ENCODE measurements at regions not wholly inside any gene's neighbourhood (a gene's known extent, or its start where the extent isn't known, plus 50 kb on each side); places are given as distances from the start of the nearest gene placed in this dataset.

- no peak for DNase-seq
- no peaks in the 10 kb centered on the region for H3K4me1 Mint-ChIP-seq (ENCODE audit: low read depth, unreplicated experiment)
- H3K9me3 Mint-ChIP-seq (ENCODE audit: low read depth, unreplicated experiment), result no peaks in the 10 kb centered on the region
- no peaks in the 10 kb centered on the region for H3K27me3 Mint-ChIP-seq (ENCODE audit: unreplicated experiment)
- no TSS peak for BruUV-seq (replicated peaks)
- no peak overlapping the region for H3K27ac Mint-ChIP-seq (ENCODE audit: unreplicated experiment)
- intact Hi-C loops (cut with micrococcal nuclease; ENCODE audit: unreplicated experiment), result no loop called here
- no peak overlapping the region for H3K4me3 Mint-ChIP-seq (ENCODE audit: low read depth, unreplicated experiment)
- TF ChIP-seq, protein P1, sequence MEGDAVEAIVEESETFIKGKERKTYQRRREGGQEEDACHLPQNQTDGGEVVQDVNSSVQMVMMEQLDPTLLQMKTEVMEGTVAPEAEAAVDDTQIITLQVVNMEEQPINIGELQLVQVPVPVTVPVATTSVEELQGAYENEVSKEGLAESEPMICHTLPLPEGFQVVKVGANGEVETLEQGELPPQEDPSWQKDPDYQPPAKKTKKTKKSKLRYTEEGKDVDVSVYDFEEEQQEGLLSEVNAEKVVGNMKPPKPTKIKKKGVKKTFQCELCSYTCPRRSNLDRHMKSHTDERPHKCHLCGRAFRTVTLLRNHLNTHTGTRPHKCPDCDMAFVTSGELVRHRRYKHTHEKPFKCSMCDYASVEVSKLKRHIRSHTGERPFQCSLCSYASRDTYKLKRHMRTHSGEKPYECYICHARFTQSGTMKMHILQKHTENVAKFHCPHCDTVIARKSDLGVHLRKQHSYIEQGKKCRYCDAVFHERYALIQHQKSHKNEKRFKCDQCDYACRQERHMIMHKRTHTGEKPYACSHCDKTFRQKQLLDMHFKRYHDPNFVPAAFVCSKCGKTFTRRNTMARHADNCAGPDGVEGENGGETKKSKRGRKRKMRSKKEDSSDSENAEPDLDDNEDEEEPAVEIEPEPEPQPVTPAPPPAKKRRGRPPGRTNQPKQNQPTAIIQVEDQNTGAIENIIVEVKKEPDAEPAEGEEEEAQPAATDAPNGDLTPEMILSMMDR (IDR thresholded peaks at IDR 0.05; ENCODE audit: unreplicated experiment), result no peak
- no peaks in the 10 kb centered on the region for H3K36me3 Mint-ChIP-seq (ENCODE audit: insufficient read depth, unreplicated experiment)
- CTCF ChIA-PET, result no interaction called here
Measured at GRCh38 chr9:3682186-3682585, 156.4 kb upstream of the RFX3 start.

DNA sequence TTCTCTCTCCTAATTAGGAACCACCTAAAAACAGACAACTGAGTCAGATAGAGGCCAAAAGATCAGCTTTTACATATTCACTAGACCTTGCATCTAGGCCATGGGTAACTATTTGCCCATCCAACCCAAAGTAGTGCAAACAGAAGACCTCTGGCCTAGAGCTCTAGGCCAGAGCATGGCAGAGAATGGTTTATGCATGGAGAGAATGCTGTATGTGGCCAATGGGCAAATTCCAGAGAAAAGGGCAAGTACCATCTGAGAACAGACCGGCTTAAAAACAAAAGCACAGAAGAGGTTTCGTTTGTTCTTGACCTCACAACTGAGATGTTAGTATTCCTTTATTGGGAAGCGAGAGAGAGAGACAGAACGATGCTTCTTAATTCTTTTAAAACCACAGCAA is 151.7 kb upstream of the RFX3 start:
- intact Hi-C loops (cut with micrococcal nuclease; ENCODE audit: unreplicated experiment), result no loop called here
- no TSS peak for BruUV-seq (replicated peaks)

GRCh38 chr9:3676766-3677165 is 151.0 kb upstream of the RFX3 start:
- DNase-seq, result no peak
- TF ChIP-seq, protein P1 (IDR thresholded peaks at IDR 0.05; ENCODE audit: unreplicated experiment), result no peak
- Mint-ChIP-seq H3K9me3 (ENCODE audit: low read depth, unreplicated experiment) (no peaks in the 10 kb centered on the region), H3K36me3 (ENCODE audit: insufficient read depth, unreplicated experiment) (no peaks in the 10 kb centered on the region), H3K4me3 (ENCODE audit: low read depth, unreplicated experiment) (no peak overlapping the region), H3K27ac (ENCODE audit: unreplicated experiment) (no peak overlapping the region), H3K4me1 (ENCODE audit: low read depth, unreplicated experiment) (no peaks in the 10 kb centered on the region), H3K27me3 (ENCODE audit: unreplicated experiment) (no peaks in the 10 kb centered on the region)
- CTCF ChIA-PET, result no interaction called here
- intact Hi-C loops (cut with micrococcal nuclease; ENCODE audit: unreplicated experiment), result no loop called here
- no TSS peak for BruUV-seq (replicated peaks)

More for the DNA sequence above, 151.7 kb upstream of the RFX3 start:
- Mint-ChIP-seq H3K9me3 (ENCODE audit: low read depth, unreplicated experiment) (no peaks in the 10 kb centered on the region), H3K4me3 (ENCODE audit: low read depth, unreplicated experiment) (no peak overlapping the region), H3K27ac (ENCODE audit: unreplicated experiment) (no peak overlapping the region), H3K4me1 (ENCODE audit: low read depth, unreplicated experiment) (no peaks in the 10 kb centered on the region), H3K36me3 (ENCODE audit: insufficient read depth, unreplicated experiment) (no peaks in the 10 kb centered on the region), H3K27me3 (ENCODE audit: unreplicated experiment) (no peaks in the 10 kb centered on the region)
- CTCF ChIA-PET, result interaction anchor here (0.7 kb wide), 1 partner anchor 82 kb away, joined by 4 read pairs; no protein-coding TSS in a partner anchor
- TF ChIP-seq, protein P1 (IDR thresholded peaks at IDR 0.05; ENCODE audit: unreplicated experiment), result no peak
- DNase-seq, result no peak

GRCh38 chr9:3675946-3676345 is 150.1 kb upstream of the RFX3 start:
- no peaks in the 10 kb centered on the region for H3K36me3 Mint-ChIP-seq (ENCODE audit: insufficient read depth, unreplicated experiment)
- DNase-seq, result no peak
- H3K4me1 Mint-ChIP-seq (ENCODE audit: low read depth, unreplicated experiment), result no peaks in the 10 kb centered on the region
- H3K9me3 Mint-ChIP-seq (ENCODE audit: low read depth, unreplicated experiment), result no peaks in the 10 kb centered on the region
- no TSS peak for BruUV-seq (replicated peaks)
- no peaks in the 10 kb centered on the region for H3K27me3 Mint-ChIP-seq (ENCODE audit: unreplicated experiment)
- no peak overlapping the region for H3K27ac Mint-ChIP-seq (ENCODE audit: unreplicated experiment)
- CTCF ChIA-PET, result no interaction called here
- no peak overlapping the region for H3K4me3 Mint-ChIP-seq (ENCODE audit: low read depth, unreplicated experiment)
- intact Hi-C loops (cut with micrococcal nuclease; ENCODE audit: unreplicated experiment), result no loop called here
- TF ChIP-seq, protein P1 (IDR thresholded peaks at IDR 0.05; ENCODE audit: unreplicated experiment), result no peak
